Neural progenitor cell (in vitro differentiated cells): ENCODE measurements at regions not wholly inside any gene's neighbourhood (a gene's known extent, or its start where the extent isn't known, plus 50 kb on each side); places are given as distances from the start of the nearest gene placed in this dataset.

ENCODE experiments used
- DNase-seq: peaks from one replicate; pipeline ENCODE4 v3.0.0-alpha.2; 2016; ENCODE audit warnings: low spot score
- H2AFZ ChIP-seq: fragments of 200-600 bp; sonication (generic); replicated peaks from 2 replicates; pipeline ENCODE4 v1.6.1; 2016; ENCODE audit warnings: antibody characterized with exemption
- H3F3A ChIP-seq: fragments of 200-600 bp; sonication (generic); 2 replicates; pipeline ENCODE4 v1.6.1; 2016; ENCODE audit warnings: antibody characterized with exemption, low read depth
- H3K27ac ChIP-seq: fragments of 200-600 bp; sonication (generic); 2 replicates; pipeline ENCODE4 v1.5.1; 2016; ENCODE audit warnings: mild to moderate bottlenecking
- H3K27me3 ChIP-seq: fragments of 200-600 bp; sonication (generic); 2 replicates; pipeline ENCODE4 v1.6.1; 2016; ENCODE audit warnings: mild to moderate bottlenecking, moderate library complexity
- H3K36me3 ChIP-seq: fragments of 200-600 bp; sonication (generic); 2 replicates; pipeline ENCODE4 v1.5.1; 2016
- H3K4me1 ChIP-seq: fragments of 200-600 bp; sonication (generic); 2 replicates; pipeline ENCODE4 v1.6.1; 2016; ENCODE audit warnings: mixed run types
- H3K4me2 ChIP-seq: fragments of 200-600 bp; sonication (generic); 2 replicates; pipeline ENCODE4 v1.6.1; 2016
- H3K4me3 ChIP-seq: fragments of 200-600 bp; sonication (generic); 2 replicates; pipeline ENCODE4 v1.5.1; 2016
- H3K79me2 ChIP-seq: fragments of 200-600 bp; sonication (generic); 2 replicates; pipeline ENCODE4 v1.6.1; 2016; ENCODE audit warnings: low read depth
- H3K9ac ChIP-seq: fragments of 200-600 bp; sonication (generic); 2 replicates; pipeline ENCODE4 v1.6.1; 2016
- H3K9me3 ChIP-seq: fragments of 200-600 bp; sonication (generic); 2 replicates; pipeline ENCODE4 v1.5.1; 2016; ENCODE audit warnings: low read depth
- H4K20me1 ChIP-seq: fragments of 200-600 bp; sonication (generic); 2 replicates; pipeline ENCODE4 v1.6.1; 2016; ENCODE audit warnings: low read depth
- H3K27ac Mint-ChIP-seq: 3 replicates; pipeline ENCODE4 v1.8.0; 2021; ENCODE audit warnings: mixed read lengths
- H3K27me3 Mint-ChIP-seq: 2 replicates; pipeline ENCODE4 v1.8.0; 2022; ENCODE audit warnings: low read depth, mild to moderate bottlenecking, inconsistent platforms, moderate library complexity, mixed read lengths; ENCODE audit not compliant: insufficient read depth
- H3K36me3 Mint-ChIP-seq: 3 replicates; pipeline ENCODE4 v1.8.0; 2021; ENCODE audit warnings: mixed read lengths
- H3K4me1 Mint-ChIP-seq: 3 replicates; pipeline ENCODE4 v1.8.0; 2021; ENCODE audit warnings: mixed read lengths
- H3K4me3 Mint-ChIP-seq: 3 replicates; pipeline ENCODE4 v1.8.0; 2021; ENCODE audit warnings: mild to moderate bottlenecking, moderate library complexity, mixed read lengths
- H3K9me3 Mint-ChIP-seq: 3 replicates; pipeline ENCODE4 v1.8.0; 2020; ENCODE audit warnings: mixed read lengths
- CTCF ChIP-seq: fragments of 200-600 bp; sonication (generic); IDR thresholded peaks from 2 replicates; pipeline ENCODE4 v1.5.1; 2017; ENCODE audit warnings: antibody characterized with exemption, mild to moderate bottlenecking
- EZH2 ChIP-seq: fragments of 200-600 bp; sonication (generic); IDR thresholded peaks from 2 replicates; pipeline ENCODE4 v1.6.1; 2017; ENCODE audit warnings: antibody characterized with exemption, mild to moderate bottlenecking, moderate library complexity
- EZH2phosphoT487 ChIP-seq: fragments of 200-600 bp; sonication (generic); IDR thresholded peaks from 2 replicates; pipeline ENCODE4 v1.6.1; 2017; ENCODE audit warnings: antibody characterized with exemption

GRCh38 chr7:53603461-53603860 is 568.0 kb downstream of the POM121L12 start:
- no peak overlapping the region for H3K27ac Mint-ChIP-seq
- no peak overlapping the region for H3K27ac ChIP-seq
- H3K4me3 ChIP-seq: no peak overlapping the region

DNA sequence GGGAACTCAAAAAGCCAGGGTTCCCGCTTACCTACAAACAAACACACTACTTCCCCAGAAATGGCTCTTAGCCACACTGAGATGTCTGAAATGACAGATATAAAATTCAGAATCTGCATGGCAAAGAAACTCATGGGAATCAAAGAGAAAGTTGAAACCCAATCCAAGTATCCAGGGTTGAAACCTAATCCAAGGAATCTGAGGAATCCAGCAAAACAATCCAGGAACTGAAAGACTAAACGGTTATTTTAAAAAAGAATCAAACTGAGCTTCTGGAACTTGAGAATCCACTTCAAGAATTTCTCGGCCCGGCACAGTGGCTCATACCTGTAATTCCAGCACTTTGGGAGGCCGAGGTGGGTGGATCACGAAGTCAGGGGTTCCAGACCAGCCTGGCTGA is 568.8 kb downstream of the POM121L12 start:
- H3K9me3 ChIP-seq: no peaks in the 10 kb centered on the region
- H3K4me1 Mint-ChIP-seq: peaks cover 5% of the 10 kb centered on the region
- H2AFZ ChIP-seq: no peak overlapping the region
- H3K9ac ChIP-seq: no peak overlapping the region
- no peak overlapping the region for H3K4me3 Mint-ChIP-seq
- no peaks in the 10 kb centered on the region for H3K27me3 ChIP-seq
- TF ChIP-seq EZH2phosphoT487 (no peak), EZH2 (no peak), CTCF (no peak)
- H3K9me3 Mint-ChIP-seq: peaks cover 2% of the 10 kb centered on the region
- peaks cover 5% of the 10 kb centered on the region for H3K4me1 ChIP-seq
- no peak for DNase-seq
- H3K36me3 Mint-ChIP-seq: no peaks in the 10 kb centered on the region
- H3K4me3 ChIP-seq: no peak overlapping the region
- no peak overlapping the region for H3K27ac ChIP-seq
- H3K36me3 ChIP-seq: no peaks in the 10 kb centered on the region
- no peaks in the 10 kb centered on the region for H4K20me1 ChIP-seq
- no peaks in the 10 kb centered on the region for H3F3A ChIP-seq
- no peaks in the 10 kb centered on the region for H3K79me2 ChIP-seq
- no peak overlapping the region for H3K4me2 ChIP-seq
- no peak overlapping the region for H3K27ac Mint-ChIP-seq
- peaks cover 2% of the 10 kb centered on the region for H3K27me3 Mint-ChIP-seq

More at GRCh38 chr7:53603461-53603860, 568.0 kb downstream of the POM121L12 start:
- Histone ChIP-seq H3K27me3 (no peaks in the 10 kb centered on the region), H2AFZ (no peak overlapping the region), H4K20me1 (no peaks in the 10 kb centered on the region), H3K4me1 (no peaks in the 10 kb centered on the region), H3K9me3 (no peaks in the 10 kb centered on the region), H3K36me3 (no peaks in the 10 kb centered on the region), H3F3A (no peaks in the 10 kb centered on the region), H3K9ac (no peak overlapping the region), H3K79me2 (no peaks in the 10 kb centered on the region), H3K4me2 (no peak overlapping the region)
- Mint-ChIP-seq H3K27me3 (peaks cover 2% of the 10 kb centered on the region), H3K36me3 (no peaks in the 10 kb centered on the region), H3K4me1 (peaks cover 3% of the 10 kb centered on the region), H3K9me3 (peaks cover 2% of the 10 kb centered on the region), H3K4me3 (no peak overlapping the region)
- DNase-seq: no peak
- TF ChIP-seq EZH2phosphoT487: no peak
- no peak for TF ChIP-seq CTCF
- TF ChIP-seq EZH2: no peak

DNA sequence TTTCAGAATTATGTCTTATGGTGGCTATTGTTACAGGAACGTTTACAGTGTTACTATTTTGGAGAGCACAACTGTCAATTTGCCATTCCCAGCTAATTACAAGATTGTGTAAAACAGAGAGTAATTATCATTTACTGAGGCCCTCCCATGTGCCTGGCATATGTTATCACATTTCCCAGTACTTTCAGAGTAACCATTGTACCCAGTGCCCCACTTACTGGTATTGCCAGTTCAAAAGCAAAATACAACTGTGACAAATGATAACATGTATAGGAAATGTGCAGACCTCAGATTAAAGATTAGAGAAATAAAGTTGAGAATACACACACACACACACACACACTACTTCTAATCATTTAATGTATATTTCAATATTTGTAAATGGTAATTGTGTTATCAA is 572.5 kb downstream of the POM121L12 start:
- H3K4me2 ChIP-seq: no peak overlapping the region
- H3K9me3 ChIP-seq: no peaks in the 10 kb centered on the region
- no peak overlapping the region for H3K9ac ChIP-seq
- H3F3A ChIP-seq: peaks cover 7% of the 10 kb centered on the region
- H3K27ac ChIP-seq: no peak overlapping the region
- peaks cover 12% of the 10 kb centered on the region for H3K4me1 ChIP-seq
- Mint-ChIP-seq H3K4me3 (no peak overlapping the region), H3K27me3 (no peaks in the 10 kb centered on the region), H3K36me3 (no peaks in the 10 kb centered on the region), H3K4me1 (peaks cover 7% of the 10 kb centered on the region), H3K9me3 (no peaks in the 10 kb centered on the region), H3K27ac (no peak overlapping the region)
- no peak overlapping the region for H3K4me3 ChIP-seq
- H3K36me3 ChIP-seq: no peaks in the 10 kb centered on the region
- no peaks in the 10 kb centered on the region for H3K27me3 ChIP-seq
- H2AFZ ChIP-seq: no peak overlapping the region
- no peaks in the 10 kb centered on the region for H3K79me2 ChIP-seq
- DNase-seq: no peak
- TF ChIP-seq CTCF: no peak
- no peak for TF ChIP-seq EZH2phosphoT487
- no peak for TF ChIP-seq EZH2
- no peaks in the 10 kb centered on the region for H4K20me1 ChIP-seq
